ENCODE measurements at regions not wholly inside any gene's neighbourhood (a gene's known extent, or its start where the extent isn't known, plus 50 kb on each side); places are given as distances from the start of the nearest gene placed in this dataset.

GRCh38 chr11:115051938-115052590, 373.7 kb downstream of the NXPE2 start:
- Histone ChIP-seq H3K4me1 (no peaks in the 10 kb centered on the region), H3K27ac (no peak overlapping the region), H3K27me3 (no peaks in the 10 kb centered on the region), H3K36me3 (no peaks in the 10 kb centered on the region), H3K9me3 (peaks cover 4% of the 10 kb centered on the region), H3K4me3 (no peak overlapping the region)
- no peak for TF ChIP-seq CTCF (IDR thresholded peaks at IDR 0.05)
- intact Hi-C loops (cut with DNase I) = no loop called here
- DNase-seq = no peak
- no peak for ATAC-seq

- H3K27ac ChIP-seq = no peak overlapping the region
- H3K36me3 ChIP-seq = no peaks in the 10 kb centered on the region
- ATAC-seq (no peak), DNase-seq (no peak)
- intact Hi-C loops (cut with DNase I) = no loop called here
- H3K4me1 ChIP-seq = no peaks in the 10 kb centered on the region
- H3K27me3 ChIP-seq = no peaks in the 10 kb centered on the region
- no peak for TF ChIP-seq CTCF (IDR thresholded peaks at IDR 0.05)
- no peak overlapping the region for H3K4me3 ChIP-seq
- H3K9me3 ChIP-seq = peaks cover 4% of the 10 kb centered on the region
Measured at GRCh38 chr11:115052601-115053000, 374.3 kb downstream of the NXPE2 start.

DNA sequence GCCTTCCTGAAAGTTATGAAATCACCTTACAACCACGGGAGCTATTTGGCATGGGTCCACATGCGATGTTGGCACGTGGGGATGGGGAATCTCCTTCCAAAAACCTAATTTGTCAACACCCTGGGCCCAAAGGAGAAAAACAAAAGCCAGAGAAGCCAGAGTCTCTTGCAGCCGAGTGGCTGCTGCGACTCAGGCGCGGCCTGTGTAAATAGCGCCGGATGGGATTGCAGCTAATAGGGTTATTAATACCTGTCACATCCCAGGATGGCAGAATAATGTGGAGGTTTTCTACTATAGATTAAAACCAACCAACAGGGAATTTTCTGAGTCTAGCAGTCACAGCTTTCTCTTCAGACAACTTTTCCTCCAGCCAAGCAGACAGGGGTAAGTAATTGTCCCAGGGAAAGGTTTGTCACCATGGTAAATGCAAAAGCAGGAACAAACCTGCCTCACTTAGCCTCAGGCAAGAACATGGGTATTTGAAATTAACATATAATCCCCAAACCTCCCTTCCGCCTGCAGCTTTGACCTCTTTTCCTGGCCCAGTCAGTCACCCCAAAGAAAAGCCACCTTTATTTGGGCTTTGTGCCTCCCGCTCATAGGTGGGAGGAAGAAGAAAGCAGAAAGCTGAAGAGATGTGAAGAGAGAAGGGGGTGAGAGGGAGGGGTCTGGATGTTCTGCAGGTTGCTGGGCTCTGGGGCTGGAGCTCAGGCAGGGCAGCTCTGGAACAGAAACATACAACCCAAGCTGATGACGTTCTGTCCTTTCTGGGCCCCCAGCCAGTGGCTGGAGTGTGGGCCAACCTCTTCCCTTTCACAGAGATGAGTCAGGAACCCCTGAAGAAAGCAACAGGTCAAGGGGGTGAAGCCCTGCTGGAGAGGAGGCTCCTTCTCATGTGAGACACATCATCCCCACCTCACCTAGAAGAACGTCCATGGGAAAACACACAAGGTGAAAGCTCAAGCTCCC, 376.5 kb downstream of the NXPE2 start:
- Histone ChIP-seq H3K27ac (no peak overlapping the region), H3K4me3 (no peak overlapping the region), H3K9me3 (peaks cover 4% of the 10 kb centered on the region), H3K27me3 (no peaks in the 10 kb centered on the region), H3K36me3 (no peaks in the 10 kb centered on the region), H3K4me1 (no peaks in the 10 kb centered on the region)
- intact Hi-C loops (cut with DNase I) = no loop called here
- DNase-seq (no peak), ATAC-seq (no peak)
- no peak for TF ChIP-seq CTCF (IDR thresholded peaks at IDR 0.05)

DNA sequence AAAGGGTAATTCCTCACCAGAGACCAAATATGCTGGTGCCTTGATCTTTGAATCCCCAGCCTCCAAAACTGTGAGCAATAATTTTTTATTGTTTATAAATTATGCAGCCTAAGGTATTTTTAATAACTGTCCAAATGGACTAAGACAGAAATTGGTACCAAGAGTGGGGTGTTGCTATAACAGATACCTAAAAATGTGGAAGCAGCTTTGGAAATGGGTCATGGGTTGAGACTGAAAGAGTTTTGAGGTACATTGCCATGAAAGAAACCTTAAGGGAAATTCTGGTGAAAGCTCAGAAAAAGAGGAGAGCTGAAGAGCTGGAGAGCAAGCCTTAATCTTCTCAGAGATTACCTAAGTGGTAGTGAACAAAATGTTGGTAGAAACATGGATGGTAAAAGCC, 378.2 kb downstream of the NXPE2 start:
- intact Hi-C loops (cut with DNase I) = no loop called here
- no peak overlapping the region for H3K27ac ChIP-seq
- no peaks in the 10 kb centered on the region for H3K36me3 ChIP-seq
- no peak overlapping the region for H3K4me3 ChIP-seq
- no peaks in the 10 kb centered on the region for H3K27me3 ChIP-seq
- DNase-seq (no peak), ATAC-seq (no peak)
- TF ChIP-seq CTCF (IDR thresholded peaks at IDR 0.05) = no peak
- peaks cover 4% of the 10 kb centered on the region for H3K9me3 ChIP-seq
- H3K4me1 ChIP-seq = no peaks in the 10 kb centered on the region

DNA sequence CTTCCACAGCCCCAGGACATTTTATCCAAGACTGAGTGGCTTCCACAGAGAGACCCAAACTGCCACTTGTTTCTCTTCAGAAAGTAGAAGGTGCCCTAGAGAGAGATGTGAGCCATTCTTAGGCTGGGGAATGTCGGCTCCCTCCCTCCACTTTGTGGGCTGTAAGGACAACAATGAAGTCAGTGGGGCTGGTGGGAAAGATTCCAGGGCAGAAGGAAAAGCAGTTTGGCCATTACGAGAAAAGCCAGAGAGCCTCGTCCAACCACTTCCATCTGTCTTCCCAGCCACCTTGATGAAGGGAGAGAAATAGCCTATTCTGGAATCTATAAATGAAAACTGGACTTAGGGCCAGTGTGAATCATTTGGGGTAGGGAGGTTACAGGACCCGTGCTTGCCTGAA, 382.5 kb downstream of the NXPE2 start:
- no peaks in the 10 kb centered on the region for H3K36me3 ChIP-seq
- ATAC-seq (no peak), DNase-seq (no peak)
- intact Hi-C loops (cut with DNase I) = no loop called here
- TF ChIP-seq CTCF (IDR thresholded peaks at IDR 0.05) = no peak
- peaks cover 4% of the 10 kb centered on the region for H3K9me3 ChIP-seq
- no peak overlapping the region for H3K4me3 ChIP-seq
- no peak overlapping the region for H3K27ac ChIP-seq
- no peaks in the 10 kb centered on the region for H3K27me3 ChIP-seq
- H3K4me1 ChIP-seq = no peaks in the 10 kb centered on the region
